Urinary bladder (tissue), 3 donors: ENCODE measurements at regions not wholly inside any gene's neighbourhood (a gene's known extent, or its start where the extent isn't known, plus 50 kb on each side); places are given as distances from the start of the nearest gene placed in this dataset.

Experiments used
- DNase-seq: peaks from one replicate; pipeline ENCODE4 v3.0.0-alpha.2; 2015; ENCODE audit errors: extremely low spot score
- H3K27ac ChIP-seq: one replicate; pipeline ENCODE4 v1.5.1; 2013; ENCODE audit warnings: low read depth, mild to moderate bottlenecking, moderate library complexity
- H3K36me3 ChIP-seq: one replicate; pipeline ENCODE4 v1.6.1; 2013; ENCODE audit warnings: mild to moderate bottlenecking, moderate library complexity; ENCODE audit not compliant: insufficient read depth
- H3K4me1 ChIP-seq: one replicate; pipeline ENCODE4 v1.6.1; 2013; ENCODE audit warnings: mild to moderate bottlenecking, moderate library complexity; ENCODE audit not compliant: insufficient read depth
- H3K4me3 ChIP-seq: one replicate; pipeline ENCODE4 v1.5.1; 2013; ENCODE audit warnings: low read depth, low read length
- WGBS: extraction: QIAGEN DNeasy Blood & Tissue Kit; methylation state at CpG from one replicate; pipeline ENCODE4 v1.1.7; 2013; 5-methylcytosine and 5-hydroxymethylcytosine counted together
- donor health status: healthy with polysubstance abuse.
- donor health status: healthy.

- WGBS = 67% methylated on average over 1 of the region's 1 CpG
- H3K27ac ChIP-seq = no peak overlapping the region
- no peaks in the 10 kb centered on the region for H3K36me3 ChIP-seq
- H3K4me1 ChIP-seq = no peaks in the 10 kb centered on the region
- H3K4me3 ChIP-seq = no peak overlapping the region
- no peak for DNase-seq
These were observed 413.6 kb downstream of the PTH2R start for GRCh38 chr2:208820014-208820688.

- Histone ChIP-seq H3K27ac (no peak overlapping the region), H3K4me3 (no peak overlapping the region), H3K4me1 (no peaks in the 10 kb centered on the region), H3K36me3 (no peaks in the 10 kb centered on the region)
- 42% methylated on average over 3 of the region's 3 CpGs for WGBS
- DNase-seq = no peak
These were observed 420.5 kb downstream of the PTH2R start for GRCh38 chr2:208827109-208827508.

GRCh38 chr2:208827549-208828221 lies 421.1 kb downstream of the PTH2R start:
- 45% methylated on average over 4 of the region's 4 CpGs for WGBS
- no peaks in the 10 kb centered on the region for H3K4me1 ChIP-seq
- H3K4me3 ChIP-seq = no peak overlapping the region
- no peaks in the 10 kb centered on the region for H3K36me3 ChIP-seq
- no peak overlapping the region for H3K27ac ChIP-seq
- no peak for DNase-seq

- no peak for DNase-seq
- 67% methylated on average over 3 of the region's 3 CpGs for WGBS
- Histone ChIP-seq H3K27ac (no peak overlapping the region), H3K4me3 (no peak overlapping the region), H3K36me3 (no peaks in the 10 kb centered on the region), H3K4me1 (no peaks in the 10 kb centered on the region)
These were observed 423.6 kb downstream of the PTH2R start for GRCh38 chr2:208830203-208830602.

- H3K4me3 ChIP-seq = no peak overlapping the region
- H3K36me3 ChIP-seq = no peaks in the 10 kb centered on the region
- H3K27ac ChIP-seq = no peak overlapping the region
- no peaks in the 10 kb centered on the region for H3K4me1 ChIP-seq
- 69% methylated on average over 1 of the region's 1 CpG for WGBS
- no peak for DNase-seq
These were observed 441.1 kb downstream of the PTH2R start for GRCh38 chr2:208847651-208848050.

GRCh38 chr2:208854717-208855116 lies 448.1 kb downstream of the PTH2R start:
- Histone ChIP-seq H3K36me3 (no peaks in the 10 kb centered on the region), H3K27ac (no peak overlapping the region)
- whole genome bisulfite sequencing = 89% methylated on average over 6 of the region's 6 CpGs

GRCh38 chr2:208867374-208867773 lies 460.8 kb downstream of the PTH2R start:
- no peak for DNase-seq
- H3K36me3 ChIP-seq = no peaks in the 10 kb centered on the region
- no peak overlapping the region for H3K4me3 ChIP-seq
- H3K4me1 ChIP-seq = no peaks in the 10 kb centered on the region
- H3K27ac ChIP-seq = no peak overlapping the region

More at GRCh38 chr2:208854717-208855116, 448.1 kb downstream of the PTH2R start:
- no peaks in the 10 kb centered on the region for H3K4me1 ChIP-seq
- H3K4me3 ChIP-seq = no peak overlapping the region
- no peak for DNase-seq

- H3K4me3 ChIP-seq = no peak overlapping the region
- WGBS = 67% methylated on average over 3 of the region's 3 CpGs
These were observed 466.0 kb downstream of the PTH2R start for GRCh38 chr2:208872591-208872990.

GRCh38 chr2:208879666-208880065 lies 473.1 kb downstream of the PTH2R start:
- Histone ChIP-seq H3K27ac (no peak overlapping the region), H3K4me3 (no peak overlapping the region), H3K4me1 (no peaks in the 10 kb centered on the region), H3K36me3 (no peaks in the 10 kb centered on the region)
- 79% methylated on average over 3 of the region's 3 CpGs for WGBS
- DNase-seq = no peak

More at GRCh38 chr2:208872591-208872990, 466.0 kb downstream of the PTH2R start:
- Histone ChIP-seq H3K36me3 (no peaks in the 10 kb centered on the region), H3K27ac (no peak overlapping the region), H3K4me1 (no peaks in the 10 kb centered on the region)
- no peak for DNase-seq

- Histone ChIP-seq H3K4me1 (no peaks in the 10 kb centered on the region), H3K27ac (no peak overlapping the region), H3K36me3 (no peaks in the 10 kb centered on the region), H3K4me3 (no peak overlapping the region)
- DNase-seq = no peak
- WGBS = 73% methylated on average over 4 of the region's 4 CpGs
These were observed 473.6 kb downstream of the PTH2R start for GRCh38 chr2:208880171-208880570.

GRCh38 chr2:208890486-208890885 lies 483.9 kb downstream of the PTH2R start:
- no peak for DNase-seq
- H3K4me3 ChIP-seq = no peak overlapping the region
- 76% methylated on average over 2 of the region's 2 CpGs for WGBS
- H3K36me3 ChIP-seq = no peaks in the 10 kb centered on the region
- no peaks in the 10 kb centered on the region for H3K4me1 ChIP-seq
- H3K27ac ChIP-seq = no peak overlapping the region

- Histone ChIP-seq H3K4me3 (no peak overlapping the region), H3K4me1 (no peaks in the 10 kb centered on the region), H3K27ac (no peak overlapping the region), H3K36me3 (no peaks in the 10 kb centered on the region)
- no peak for DNase-seq
These were observed 485.6 kb downstream of the PTH2R start for GRCh38 chr2:208892203-208892602.

GRCh38 chr2:208906330-208906729 lies 499.7 kb downstream of the PTH2R start:
- no peak for DNase-seq
- Histone ChIP-seq H3K4me1 (no peaks in the 10 kb centered on the region), H3K36me3 (no peaks in the 10 kb centered on the region), H3K27ac (no peak overlapping the region), H3K4me3 (no peak overlapping the region)
- WGBS = 92% methylated on average over 1 of the region's 1 CpG

- H3K4me1 ChIP-seq = no peaks in the 10 kb centered on the region
- no peak overlapping the region for H3K27ac ChIP-seq
- WGBS = 91% methylated on average over 4 of the region's 4 CpGs
- DNase-seq = no peak
- no peak overlapping the region for H3K4me3 ChIP-seq
- H3K36me3 ChIP-seq = no peaks in the 10 kb centered on the region
These were observed 508.4 kb upstream of the MAP2 start for GRCh38 chr2:208915401-208915800.
